Endodermal cell (in vitro differentiated cells): ENCODE measurements at regions not wholly inside any gene's neighbourhood (a gene's known extent, or its start where the extent isn't known, plus 50 kb on each side); places are given as distances from the start of the nearest gene placed in this dataset.

ENCODE experiments used
- DNase-seq: peaks from one replicate; pipeline ENCODE4 v3.0.0-alpha.2; 2017
- H3K27ac ChIP-seq: 2 replicates; pipeline ENCODE4 v1.5.1; 2013; ENCODE audit warnings: mild to moderate bottlenecking, low read depth, low read length, moderate library complexity
- H3K27me3 ChIP-seq: 2 replicates; pipeline ENCODE4 v1.6.1; 2013; ENCODE audit warnings: mild to moderate bottlenecking, low read length, moderate library complexity; ENCODE audit not compliant: insufficient read depth, control insufficient read depth, poor library complexity, severe bottlenecking
- H3K36me3 ChIP-seq: 2 replicates; pipeline ENCODE4 v1.7.0; 2013; ENCODE audit warnings: mild to moderate bottlenecking, low read length, moderate library complexity; ENCODE audit not compliant: control insufficient read depth, insufficient read depth
- H3K4me1 ChIP-seq: one replicate; pipeline ENCODE4 v1.7.0; 2013; ENCODE audit warnings: low read length; ENCODE audit not compliant: control insufficient read depth, insufficient read depth
- H3K4me3 ChIP-seq: 2 replicates; pipeline ENCODE4 v1.5.1; 2013; ENCODE audit warnings: mild to moderate bottlenecking, low read length, moderate library complexity
- H3K9ac ChIP-seq: 2 replicates; pipeline ENCODE4 v1.6.1; 2013; ENCODE audit warnings: mild to moderate bottlenecking, low read length, moderate library complexity; ENCODE audit not compliant: poor library complexity, severe bottlenecking; ENCODE audit errors: extremely low read depth
- H3K9me3 ChIP-seq: 2 replicates; pipeline ENCODE4 v1.6.1; 2013; ENCODE audit warnings: mild to moderate bottlenecking, low read length, moderate library complexity; ENCODE audit not compliant: control insufficient read depth
- H3K27ac Mint-ChIP-seq: 2 replicates; pipeline ENCODE4 v1.8.0; 2020; ENCODE audit warnings: mixed read lengths
- H3K27me3 Mint-ChIP-seq: 2 replicates; pipeline ENCODE4 v1.8.0; 2021; ENCODE audit warnings: mild to moderate bottlenecking, mixed read lengths; ENCODE audit not compliant: insufficient read depth
- H3K36me3 Mint-ChIP-seq: 2 replicates; pipeline ENCODE4 v1.8.0; 2020; ENCODE audit warnings: low read depth, mixed read lengths
- H3K4me1 Mint-ChIP-seq: 2 replicates; pipeline ENCODE4 v1.8.0; 2020; ENCODE audit warnings: mixed read lengths
- H3K4me3 Mint-ChIP-seq: 2 replicates; pipeline ENCODE4 v1.8.0; 2020; ENCODE audit warnings: mild to moderate bottlenecking, moderate library complexity, mixed read lengths
- H3K9me3 Mint-ChIP-seq: 2 replicates; pipeline ENCODE4 v1.8.0; 2020; ENCODE audit warnings: mild to moderate bottlenecking, mixed read lengths
- CTCF ChIP-seq: fragments of 200-600 bp; sonication (generic); conservative IDR thresholded peaks from 2 replicates; pipeline ENCODE4 v1.5.0; 2021; ENCODE audit warnings: antibody characterized with exemption, mild to moderate bottlenecking
- WGBS, 2 experiments: methylation state at CpG; one replicate each; pipeline versions ENCODE4 v1.1.5 to v1.1.7; 2013; ENCODE audit warnings: missing lambda C conversion rate in 2 of 2, mixed read lengths in 1 of 2; ENCODE audit not compliant: insufficient coverage in 1 of 2, insufficient read length in 1 of 2; 5-methylcytosine and 5-hydroxymethylcytosine counted together

- H3K9me3 ChIP-seq, result no peaks in the 10 kb centered on the region
- Mint-ChIP-seq H3K9me3 (no peaks in the 10 kb centered on the region), H3K4me1 (no peaks in the 10 kb centered on the region), H3K36me3 (no peaks in the 10 kb centered on the region), H3K27ac (no peak overlapping the region), H3K4me3 (no peak overlapping the region), H3K27me3 (no peaks in the 10 kb centered on the region)
- H3K27me3 ChIP-seq, result no peaks in the 10 kb centered on the region
- H3K36me3 ChIP-seq, result no peaks in the 10 kb centered on the region
- no peak overlapping the region for H3K9ac ChIP-seq
- no peak overlapping the region for H3K27ac ChIP-seq
- H3K4me3 ChIP-seq, result no peak overlapping the region
- 90 to 92% methylated on average over 2 to 3 of the region's 4 CpGs for WGBS, 2 experiments
- H3K4me1 ChIP-seq, result no peaks in the 10 kb centered on the region
- DNase-seq, result no peak
- no peak for TF ChIP-seq CTCF
Measured at GRCh38 chr4:181588733-181589302, 654.4 kb upstream of the TENM3 start.

- WGBS, 2 experiments, result 93 to 94% methylated on average over 2 to 5 of the region's 5 CpGs
- no peak overlapping the region for H3K27ac Mint-ChIP-seq
Measured at GRCh38 chr4:181592221-181592745, 650.9 kb upstream of the TENM3 start.

GRCh38 chr4:181593703-181594102 lies 649.5 kb upstream of the TENM3 start:
- H3K4me3 ChIP-seq, result no peak overlapping the region
- H3K9me3 Mint-ChIP-seq, result no peaks in the 10 kb centered on the region
- no peaks in the 10 kb centered on the region for H3K27me3 Mint-ChIP-seq
- H3K36me3 ChIP-seq, result no peaks in the 10 kb centered on the region
- no peak overlapping the region for H3K27ac Mint-ChIP-seq
- no peaks in the 10 kb centered on the region for H3K9me3 ChIP-seq
- WGBS, 2 experiments, result 48 to 100% methylated on average over 1 to 2 of the region's 2 CpGs
- no peak for DNase-seq
- TF ChIP-seq CTCF, result no peak
- no peak overlapping the region for H3K9ac ChIP-seq
- no peak overlapping the region for H3K27ac ChIP-seq
- H3K4me1 ChIP-seq, result no peaks in the 10 kb centered on the region
- H3K4me3 Mint-ChIP-seq, result no peak overlapping the region
- no peaks in the 10 kb centered on the region for H3K4me1 Mint-ChIP-seq
- H3K27me3 ChIP-seq, result no peaks in the 10 kb centered on the region
- H3K36me3 Mint-ChIP-seq, result no peaks in the 10 kb centered on the region

More at GRCh38 chr4:181592221-181592745, 650.9 kb upstream of the TENM3 start:
- no peaks in the 10 kb centered on the region for H3K27me3 Mint-ChIP-seq
- Histone ChIP-seq H3K9me3 (no peaks in the 10 kb centered on the region), H3K27me3 (no peaks in the 10 kb centered on the region), H3K4me1 (no peaks in the 10 kb centered on the region), H3K4me3 (no peak overlapping the region), H3K9ac (no peak overlapping the region), H3K36me3 (no peaks in the 10 kb centered on the region), H3K27ac (no peak overlapping the region)
- no peak for TF ChIP-seq CTCF
- H3K4me1 Mint-ChIP-seq, result no peaks in the 10 kb centered on the region
- H3K4me3 Mint-ChIP-seq, result no peak overlapping the region
- H3K9me3 Mint-ChIP-seq, result no peaks in the 10 kb centered on the region
- no peaks in the 10 kb centered on the region for H3K36me3 Mint-ChIP-seq
- no peak for DNase-seq
